LNCaP clone FGC (cell line): ENCODE measurements at regions not wholly inside any gene's neighbourhood (a gene's known extent, or its start where the extent isn't known, plus 50 kb on each side); places are given as distances from the start of the nearest gene placed in this dataset.

ENCODE experiments used
- DNase-seq: peaks from one replicate; pipeline ENCODE4 v3.0.0-alpha.2; 2011; ENCODE audit warnings: low read depth
- H3K4me3 ChIP-seq: 2 replicates; pipeline ENCODE4 v1.5.1; 2011; ENCODE audit warnings: mild to moderate bottlenecking, low read depth, low read length, control low read depth
- CTCF ChIP-seq: IDR thresholded peaks from 2 replicates; pipeline ENCODE4 v1.5.1; 2012; ENCODE audit warnings: mild to moderate bottlenecking; ENCODE audit not compliant: control insufficient read depth, insufficient read depth; ENCODE audit errors: extremely low read depth

- H3K4me3 ChIP-seq: no peak overlapping the region
- no peak for TF ChIP-seq CTCF
- no peak for DNase-seq
These were observed 641.5 kb downstream of the PLOD2 start for GRCh38 chr3:145519398-145520047.

- H3K4me3 ChIP-seq: no peak overlapping the region
- TF ChIP-seq CTCF: no peak
- no peak for DNase-seq
These were observed 638.8 kb downstream of the PLOD2 start for GRCh38 chr3:145522179-145522578.

GRCh38 chr3:145522893-145523651 lies 637.9 kb downstream of the PLOD2 start:
- no peak for DNase-seq
- TF ChIP-seq CTCF: no peak
- H3K4me3 ChIP-seq: no peak overlapping the region

GRCh38 chr3:145531548-145531947 lies 629.4 kb downstream of the PLOD2 start:
- no peak for TF ChIP-seq CTCF
- H3K4me3 ChIP-seq: no peak overlapping the region
- DNase-seq: no peak

GRCh38 chr3:145533696-145534095 lies 627.3 kb downstream of the PLOD2 start:
- no peak for DNase-seq
- H3K4me3 ChIP-seq: no peak overlapping the region
- no peak for TF ChIP-seq CTCF

GRCh38 chr3:145536461-145536860 lies 624.5 kb downstream of the PLOD2 start:
- no peak for TF ChIP-seq CTCF
- DNase-seq: no peak
- no peak overlapping the region for H3K4me3 ChIP-seq

- H3K4me3 ChIP-seq: no peak overlapping the region
- DNase-seq: no peak
- no peak for TF ChIP-seq CTCF
These were observed 610.5 kb downstream of the PLOD2 start for GRCh38 chr3:145550522-145550921.
